ENCODE measurements at regions not wholly inside any gene's neighbourhood (a gene's known extent, or its start where the extent isn't known, plus 50 kb on each side); places are given as distances from the start of the nearest gene placed in this dataset.

DNA sequence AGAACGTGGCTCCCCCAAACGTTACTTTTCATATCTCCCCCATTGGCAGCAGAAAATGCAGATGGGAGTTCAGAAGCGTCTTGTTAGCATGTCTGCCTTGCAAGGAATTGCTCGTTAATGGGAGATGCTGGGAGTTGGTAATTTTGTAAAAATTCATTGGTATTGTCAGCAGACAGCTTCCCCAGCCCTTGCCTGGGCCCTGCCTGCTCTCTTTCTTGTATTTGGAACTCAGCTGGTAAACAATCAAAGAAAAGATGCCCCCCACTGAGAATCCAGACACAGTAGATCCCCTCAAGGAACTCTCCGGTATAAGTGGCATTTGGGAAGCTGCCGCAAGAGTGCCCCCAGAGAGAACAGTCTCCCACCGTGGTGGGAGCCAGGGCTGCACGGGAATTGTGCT lies 94.4 kb upstream of the IGSF21 start:
- TF ChIP-seq, protein P1, sequence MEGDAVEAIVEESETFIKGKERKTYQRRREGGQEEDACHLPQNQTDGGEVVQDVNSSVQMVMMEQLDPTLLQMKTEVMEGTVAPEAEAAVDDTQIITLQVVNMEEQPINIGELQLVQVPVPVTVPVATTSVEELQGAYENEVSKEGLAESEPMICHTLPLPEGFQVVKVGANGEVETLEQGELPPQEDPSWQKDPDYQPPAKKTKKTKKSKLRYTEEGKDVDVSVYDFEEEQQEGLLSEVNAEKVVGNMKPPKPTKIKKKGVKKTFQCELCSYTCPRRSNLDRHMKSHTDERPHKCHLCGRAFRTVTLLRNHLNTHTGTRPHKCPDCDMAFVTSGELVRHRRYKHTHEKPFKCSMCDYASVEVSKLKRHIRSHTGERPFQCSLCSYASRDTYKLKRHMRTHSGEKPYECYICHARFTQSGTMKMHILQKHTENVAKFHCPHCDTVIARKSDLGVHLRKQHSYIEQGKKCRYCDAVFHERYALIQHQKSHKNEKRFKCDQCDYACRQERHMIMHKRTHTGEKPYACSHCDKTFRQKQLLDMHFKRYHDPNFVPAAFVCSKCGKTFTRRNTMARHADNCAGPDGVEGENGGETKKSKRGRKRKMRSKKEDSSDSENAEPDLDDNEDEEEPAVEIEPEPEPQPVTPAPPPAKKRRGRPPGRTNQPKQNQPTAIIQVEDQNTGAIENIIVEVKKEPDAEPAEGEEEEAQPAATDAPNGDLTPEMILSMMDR (conservative IDR thresholded peaks at IDR 0.05; ENCODE audit: low read length) = no peak
- no peak for TF ChIP-seq EZH2phosphoT487 (IDR thresholded peaks at IDR 0.05; ENCODE audit: borderline replicate concordance)
